ENCODE measurements at regions not wholly inside any gene's neighbourhood (a gene's known extent, or its start where the extent isn't known, plus 50 kb on each side); places are given as distances from the start of the nearest gene placed in this dataset.

DNA sequence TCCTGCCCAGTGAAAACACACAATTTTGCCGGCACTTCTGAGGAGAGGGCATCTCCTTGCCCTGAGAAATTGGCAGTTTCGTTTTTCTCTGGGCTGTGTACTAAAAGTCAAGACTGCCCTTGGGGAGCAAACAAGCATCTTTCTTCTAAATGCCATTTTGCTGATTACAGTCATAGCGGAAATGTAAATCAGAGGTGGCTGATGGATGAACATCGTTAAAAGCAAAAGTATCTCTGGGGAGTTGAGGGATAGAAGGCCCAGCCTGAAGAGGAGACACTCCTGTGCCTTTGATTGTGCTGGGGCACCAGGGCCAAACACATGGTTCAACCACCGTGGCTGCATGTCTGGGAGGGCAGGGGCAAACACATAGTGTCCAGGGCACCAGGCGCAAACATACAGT, 49.8 kb downstream of the ABCC12 start:
- DNase-seq (ENCODE audit: low read depth) = no peak
- no peak overlapping the region for H3K4me3 ChIP-seq (ENCODE audit: low read depth, low read length)
- TF ChIP-seq, protein P1, sequence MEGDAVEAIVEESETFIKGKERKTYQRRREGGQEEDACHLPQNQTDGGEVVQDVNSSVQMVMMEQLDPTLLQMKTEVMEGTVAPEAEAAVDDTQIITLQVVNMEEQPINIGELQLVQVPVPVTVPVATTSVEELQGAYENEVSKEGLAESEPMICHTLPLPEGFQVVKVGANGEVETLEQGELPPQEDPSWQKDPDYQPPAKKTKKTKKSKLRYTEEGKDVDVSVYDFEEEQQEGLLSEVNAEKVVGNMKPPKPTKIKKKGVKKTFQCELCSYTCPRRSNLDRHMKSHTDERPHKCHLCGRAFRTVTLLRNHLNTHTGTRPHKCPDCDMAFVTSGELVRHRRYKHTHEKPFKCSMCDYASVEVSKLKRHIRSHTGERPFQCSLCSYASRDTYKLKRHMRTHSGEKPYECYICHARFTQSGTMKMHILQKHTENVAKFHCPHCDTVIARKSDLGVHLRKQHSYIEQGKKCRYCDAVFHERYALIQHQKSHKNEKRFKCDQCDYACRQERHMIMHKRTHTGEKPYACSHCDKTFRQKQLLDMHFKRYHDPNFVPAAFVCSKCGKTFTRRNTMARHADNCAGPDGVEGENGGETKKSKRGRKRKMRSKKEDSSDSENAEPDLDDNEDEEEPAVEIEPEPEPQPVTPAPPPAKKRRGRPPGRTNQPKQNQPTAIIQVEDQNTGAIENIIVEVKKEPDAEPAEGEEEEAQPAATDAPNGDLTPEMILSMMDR (IDR thresholded peaks at IDR 0.05; ENCODE audit: control insufficient read depth, extremely low read depth, insufficient read depth) = no peak

- H3K4me3 ChIP-seq (ENCODE audit: low read depth, low read length) = no peak overlapping the region
- TF ChIP-seq, protein P1 (IDR thresholded peaks at IDR 0.05; ENCODE audit: control insufficient read depth, extremely low read depth, insufficient read depth) = no peak
- DNase-seq (ENCODE audit: low read depth) = no peak
Measured at GRCh38 chr16:48105456-48105855, 50.3 kb downstream of the ABCC12 start.

DNA sequence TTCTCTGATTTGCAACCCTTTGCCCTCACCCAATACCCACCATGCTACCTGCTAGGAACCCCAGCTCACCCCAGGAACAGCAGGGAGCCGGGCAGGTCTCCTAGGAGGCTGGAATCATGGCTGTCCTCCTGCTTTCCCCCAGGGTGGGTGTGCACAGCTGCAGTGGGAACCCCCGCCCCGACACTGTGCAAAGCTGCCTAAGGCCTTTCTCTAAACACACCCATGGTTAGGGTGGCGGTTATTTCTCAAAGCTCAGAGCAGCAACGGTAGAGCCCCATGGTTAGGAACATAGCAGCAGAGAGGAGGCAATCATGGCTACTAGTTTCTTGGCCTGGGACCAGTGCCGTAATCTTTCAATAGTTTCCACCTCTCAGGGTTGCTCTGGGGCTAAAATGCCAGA, 52.2 kb downstream of the ABCC12 start:
- H3K4me3 ChIP-seq (ENCODE audit: low read depth, low read length) = no peak overlapping the region
- no peak for DNase-seq (ENCODE audit: low read depth)
- TF ChIP-seq, protein P1 (IDR thresholded peaks at IDR 0.05; ENCODE audit: control insufficient read depth, extremely low read depth, insufficient read depth) = no peak

GRCh38 chr16:48102083-48103008, 53.4 kb downstream of the ABCC12 start:
- no peak overlapping the region for H3K4me3 ChIP-seq (ENCODE audit: low read depth, low read length)
- no peak for DNase-seq (ENCODE audit: low read depth)
- TF ChIP-seq, protein P1 (IDR thresholded peaks at IDR 0.05; ENCODE audit: control insufficient read depth, extremely low read depth, insufficient read depth) = no peak

DNA sequence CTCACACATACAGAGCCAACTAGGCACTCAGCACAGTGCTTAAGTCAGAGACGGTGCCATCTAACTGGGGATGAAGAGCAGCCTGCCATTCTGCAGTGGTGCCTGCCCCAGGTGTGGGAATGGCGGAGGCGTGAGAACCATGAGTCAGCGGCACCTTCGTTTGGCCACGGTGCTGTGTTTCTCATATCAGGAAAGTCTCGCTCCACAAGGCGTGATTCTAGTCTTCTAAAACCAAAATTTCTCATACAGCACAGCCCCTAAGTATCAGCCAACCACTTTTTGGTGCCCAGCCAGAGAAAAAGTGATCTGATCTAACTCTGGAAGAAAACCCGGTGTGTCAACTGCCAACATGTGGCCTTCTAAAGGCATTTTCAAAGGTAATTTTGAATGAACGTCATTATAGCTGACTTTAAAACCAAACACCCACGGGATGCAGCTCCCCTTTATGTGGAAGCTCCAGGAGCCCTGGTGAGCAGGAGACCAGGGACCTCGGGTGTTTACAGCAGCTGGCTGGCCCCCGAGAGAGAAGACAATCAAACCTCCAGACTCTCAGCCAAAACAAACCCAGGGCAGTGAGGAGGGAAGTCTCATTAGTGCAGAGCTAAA, 54.6 kb downstream of the ABCC12 start:
- no peak for DNase-seq (ENCODE audit: low read depth)
- TF ChIP-seq, protein P1 (IDR thresholded peaks at IDR 0.05; ENCODE audit: control insufficient read depth, extremely low read depth, insufficient read depth) = no peak
- H3K4me3 ChIP-seq (ENCODE audit: low read depth, low read length) = no peak overlapping the region

DNA sequence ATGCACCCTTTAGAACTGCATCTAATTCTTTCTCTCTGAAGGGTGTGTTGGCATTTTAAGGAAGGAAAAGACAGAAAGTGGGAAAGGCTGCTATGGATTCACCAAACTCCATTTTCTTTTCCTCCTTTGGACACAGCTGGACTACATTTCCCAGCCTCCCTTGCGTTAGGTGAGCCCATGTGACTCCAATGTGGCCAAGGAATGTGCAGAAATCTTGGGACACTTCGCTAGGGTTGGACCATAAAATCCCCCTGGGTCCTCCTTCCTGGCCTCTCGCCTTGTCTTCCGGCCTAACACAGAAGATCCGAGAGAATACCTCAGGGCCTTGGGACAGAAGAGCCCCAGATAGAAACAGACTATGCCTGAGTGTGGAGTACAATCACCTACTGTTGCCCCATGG, 56.3 kb downstream of the ABCC12 start:
- H3K4me3 ChIP-seq (ENCODE audit: low read depth, low read length) = no peak overlapping the region
- TF ChIP-seq, protein P1 (IDR thresholded peaks at IDR 0.05; ENCODE audit: control insufficient read depth, extremely low read depth, insufficient read depth) = no peak
- DNase-seq (ENCODE audit: low read depth) = no peak

Data from LNCaP clone FGC (cell line).